GM19395 (cell line): ENCODE measurements at regions not wholly inside any gene's neighbourhood (a gene's known extent, or its start where the extent isn't known, plus 50 kb on each side); places are given as distances from the start of the nearest gene placed in this dataset.
A peak's percentile ranks its signal among the peaks of the same experiment; 100 is the strongest.

ENCODE experiments used
- ATAC-seq: cut with Tn5 transposase; IDR thresholded peaks from one replicate; pipeline ENCODE4 v1.9.1; 2021; ENCODE audit warnings: mild to moderate bottlenecking, moderate library complexity; ENCODE audit not compliant: unreplicated experiment

DNA sequence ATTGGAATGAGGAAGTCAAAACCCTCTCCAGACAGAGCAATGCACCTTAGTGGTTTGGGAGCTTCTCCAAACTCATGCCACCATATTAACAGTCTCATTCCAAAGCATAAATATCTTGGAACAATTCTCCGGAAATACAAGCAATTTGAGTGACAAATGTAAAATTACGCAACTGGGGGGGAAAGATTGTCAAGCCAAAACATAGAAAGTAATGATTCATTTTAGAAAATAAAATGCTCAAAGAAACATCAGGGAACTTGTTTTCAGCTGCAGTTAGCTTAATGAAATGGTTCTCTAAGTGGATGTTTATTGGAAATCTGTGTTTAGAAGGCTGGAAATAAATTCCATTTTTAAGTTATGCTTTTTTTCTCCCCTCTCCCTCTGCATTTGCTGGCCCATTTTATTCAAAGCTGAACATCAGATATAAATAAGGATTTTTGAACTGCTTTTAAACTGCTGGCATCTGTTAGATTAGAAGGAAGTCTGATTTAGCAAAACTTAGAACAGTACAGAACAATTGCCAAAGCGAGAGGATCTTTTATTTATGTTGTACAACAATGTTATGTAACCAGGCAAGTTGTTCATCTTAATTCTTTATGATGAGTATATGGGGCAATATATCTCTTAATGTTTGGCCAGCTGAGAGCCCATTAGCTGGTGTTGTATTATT lies 551.9 kb downstream of the PRELID2 start:
- ATAC-seq, result no peak

DNA sequence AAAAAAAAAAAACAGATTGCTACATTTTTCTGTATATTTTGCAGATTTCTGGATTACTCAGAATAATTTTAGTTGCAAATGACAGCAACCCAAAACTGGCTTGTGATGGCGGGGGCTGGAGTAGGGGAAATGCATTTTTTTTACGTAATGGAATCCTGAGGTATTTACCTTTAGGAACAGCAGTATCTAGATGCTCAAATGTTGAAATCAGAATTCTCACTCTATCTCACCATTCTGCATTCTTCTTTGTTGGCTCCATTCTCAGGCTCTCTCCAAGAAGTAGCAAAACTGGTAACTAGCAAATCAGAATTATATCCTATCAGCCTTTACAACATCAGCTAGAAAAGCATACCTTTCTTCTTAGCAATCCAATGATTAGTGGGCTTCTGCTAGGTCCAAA lies 554.3 kb downstream of the PRELID2 start:
- ATAC-seq, result no peak

DNA sequence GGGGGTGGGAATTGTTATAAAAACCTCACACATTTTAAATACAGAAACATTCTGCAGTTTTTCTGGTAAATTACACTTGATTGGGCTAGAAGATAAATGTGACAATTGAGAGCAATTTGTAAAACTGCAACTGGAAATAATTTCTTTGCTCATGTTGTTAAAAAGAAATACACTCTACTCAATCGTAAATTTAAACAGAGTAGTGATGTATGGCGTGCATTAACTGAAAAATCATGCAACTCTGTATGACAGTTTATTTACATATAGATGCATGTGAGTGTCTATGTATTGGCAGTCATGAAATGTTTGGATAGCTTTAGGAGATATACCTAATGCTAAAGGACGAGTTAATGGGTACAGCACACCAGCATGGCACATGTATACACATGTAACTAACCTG lies 554.9 kb downstream of the PRELID2 start:
- no peak for ATAC-seq

DNA sequence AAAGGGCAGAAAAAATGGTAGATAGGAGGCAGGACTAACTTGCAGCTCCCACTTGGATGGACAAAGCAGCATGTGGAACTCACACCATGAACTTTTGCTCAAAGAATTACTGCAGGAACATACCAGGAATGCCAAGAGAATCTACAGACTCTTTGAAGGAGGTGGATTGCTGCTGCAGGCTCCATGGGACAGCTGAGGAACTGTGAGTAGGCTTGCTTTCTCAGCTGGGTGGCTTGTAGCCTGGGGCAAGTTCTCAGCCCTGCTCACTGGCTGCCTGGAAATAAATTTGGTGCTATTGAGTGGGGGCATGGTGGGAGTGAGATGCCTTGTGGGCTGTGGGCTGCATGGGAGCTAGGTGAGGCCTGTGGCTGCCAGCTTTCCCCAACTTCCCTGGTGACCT lies 574.5 kb downstream of the PRELID2 start:
- no peak for ATAC-seq

DNA sequence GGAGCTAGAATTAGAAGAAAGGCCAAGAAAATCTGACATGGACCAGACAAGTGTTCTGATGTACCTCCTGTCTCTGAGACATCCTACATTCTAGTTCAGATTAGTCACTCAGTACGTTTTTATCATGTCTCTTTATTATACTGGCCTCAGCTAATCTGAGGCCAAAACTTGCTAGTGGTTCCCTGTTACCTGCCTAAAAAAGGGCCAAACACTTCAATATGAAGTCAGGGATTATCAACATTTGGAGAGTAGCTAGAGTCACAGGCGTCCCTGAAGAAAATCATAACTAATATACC lies 587.4 kb downstream of the PRELID2 start:
- no peak for ATAC-seq

DNA sequence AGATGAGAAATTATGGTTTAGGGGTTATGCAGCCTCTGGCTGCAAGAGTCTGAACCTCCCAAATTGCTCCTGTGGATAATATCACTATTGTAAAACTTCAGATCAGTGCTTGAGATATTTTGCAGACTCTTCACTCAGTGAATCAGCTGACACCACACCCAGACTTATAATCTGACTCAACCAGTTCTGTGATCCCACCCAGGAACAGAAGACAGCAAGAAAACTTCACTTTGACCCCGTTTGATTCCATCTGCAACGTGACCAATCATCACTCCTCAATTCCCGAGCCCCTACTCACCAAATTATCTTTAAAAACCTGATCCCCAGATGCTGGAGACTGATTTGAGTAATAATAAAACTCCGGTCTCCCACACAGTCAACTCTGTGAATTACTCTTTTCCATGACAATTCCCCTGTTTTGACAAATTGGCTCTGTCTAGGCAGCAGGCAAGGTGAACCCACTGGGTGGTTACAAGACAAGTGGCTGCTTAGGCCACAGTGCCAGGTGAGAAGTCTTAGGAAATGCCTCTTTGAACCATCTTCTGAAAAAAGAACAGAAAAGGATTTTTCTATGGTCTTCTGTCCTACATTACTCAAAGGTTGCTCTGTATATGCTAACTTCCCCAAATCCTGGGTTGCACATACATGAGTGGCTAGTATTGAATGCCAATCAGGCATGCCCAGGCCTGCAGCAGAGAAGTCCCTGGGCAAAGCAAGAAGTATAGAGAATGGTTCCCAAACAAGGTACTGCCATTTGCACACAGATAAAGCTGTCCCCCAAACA lies 588.0 kb downstream of the PRELID2 start:
- peak; percentile 53 for ATAC-seq

DNA sequence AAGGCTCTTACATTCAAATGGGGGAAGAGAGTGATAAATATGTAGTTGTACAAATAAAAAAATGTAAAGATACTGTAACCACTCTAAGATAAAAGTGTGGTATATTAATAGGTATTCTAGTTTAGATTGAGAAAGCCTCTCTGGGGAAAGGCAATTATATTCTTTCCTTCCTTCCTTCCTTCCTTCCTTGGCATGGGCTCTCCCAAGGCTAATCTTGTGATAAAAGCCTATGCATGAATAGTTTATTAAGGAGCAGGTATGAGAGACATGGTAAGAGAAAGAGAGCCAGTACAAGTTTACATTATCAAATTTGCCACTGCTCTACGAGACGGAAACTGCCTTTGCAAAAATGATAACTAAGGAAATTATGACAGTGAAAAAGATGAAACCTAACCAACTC lies 588.8 kb downstream of the PRELID2 start:
- ATAC-seq, result no peak

DNA sequence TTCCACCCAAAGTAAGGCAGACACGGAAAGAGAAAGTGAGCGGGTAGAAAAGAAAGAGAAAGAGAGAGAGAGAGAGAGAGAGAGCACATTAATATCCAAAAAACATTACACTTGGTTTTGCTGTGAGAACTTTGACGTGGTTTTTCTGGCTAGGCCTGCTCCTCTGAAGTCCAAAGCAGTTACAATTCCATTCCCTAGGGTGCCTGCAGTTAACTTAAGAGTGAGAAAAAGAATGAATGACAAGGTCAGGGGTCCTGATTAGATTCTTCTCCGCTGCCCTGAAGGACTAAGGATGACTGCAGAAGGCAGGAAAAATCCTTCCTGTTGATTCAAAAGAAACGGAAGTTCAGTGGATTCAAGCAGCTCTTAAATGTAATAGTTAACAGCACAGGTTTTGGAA lies 589.8 kb downstream of the PRELID2 start:
- ATAC-seq, result no peak

DNA sequence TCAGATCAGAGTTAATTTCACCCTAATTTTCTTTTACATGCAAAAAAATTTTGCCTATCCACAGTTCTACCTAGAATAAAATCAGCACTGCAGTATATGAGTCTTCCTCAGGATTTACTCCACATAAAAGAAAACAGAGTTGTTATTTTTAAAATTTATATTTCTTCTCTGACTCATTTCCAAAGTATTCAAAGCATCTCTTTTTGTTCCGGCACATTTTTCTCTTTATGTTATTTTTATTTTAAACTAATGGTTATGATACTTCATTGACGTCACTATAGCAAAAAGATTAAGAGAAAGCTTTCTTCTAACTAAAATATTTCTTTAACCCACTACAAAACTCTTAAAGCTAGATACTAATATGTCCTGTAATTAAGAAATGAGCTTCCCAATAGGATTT lies 590.4 kb downstream of the PRELID2 start:
- no peak for ATAC-seq

DNA sequence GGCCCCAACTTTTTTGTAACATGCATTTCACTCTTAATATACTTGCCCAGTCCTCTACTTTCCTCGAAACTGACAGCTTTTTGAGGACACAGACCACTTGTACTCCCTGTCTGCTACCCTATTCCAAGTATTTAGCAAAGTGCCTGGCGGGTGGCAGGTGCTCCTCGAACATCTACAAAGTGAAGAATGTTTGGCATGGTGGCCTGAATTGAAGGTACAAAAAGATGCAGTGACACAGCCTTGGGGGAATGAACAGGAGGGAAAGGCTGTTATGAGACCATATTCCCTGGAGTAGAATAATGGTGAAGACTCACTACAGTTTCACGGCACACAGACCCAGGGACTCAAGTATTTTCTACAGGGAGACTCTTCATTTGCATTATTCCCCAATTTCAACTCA lies 590.9 kb downstream of the PRELID2 start:
- ATAC-seq, result no peak

DNA sequence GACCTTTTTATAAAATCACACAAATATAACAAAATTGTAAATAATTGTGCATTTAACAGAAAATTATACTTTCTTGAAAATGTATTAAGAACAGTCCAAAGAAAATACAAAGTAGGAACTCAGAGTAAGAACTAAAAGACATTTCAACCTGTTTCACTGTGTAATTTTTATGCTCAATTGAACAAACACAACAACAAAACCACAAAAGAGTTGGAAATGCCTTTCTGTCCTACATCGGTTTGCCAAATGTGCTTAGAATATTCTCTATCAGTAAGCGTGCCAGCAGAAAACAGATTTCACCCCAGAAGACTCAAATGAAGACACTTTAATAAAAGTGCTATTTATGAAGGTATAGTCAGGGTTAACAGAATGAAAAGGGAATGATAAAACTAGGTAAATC lies 592.1 kb downstream of the PRELID2 start:
- ATAC-seq, result no peak

DNA sequence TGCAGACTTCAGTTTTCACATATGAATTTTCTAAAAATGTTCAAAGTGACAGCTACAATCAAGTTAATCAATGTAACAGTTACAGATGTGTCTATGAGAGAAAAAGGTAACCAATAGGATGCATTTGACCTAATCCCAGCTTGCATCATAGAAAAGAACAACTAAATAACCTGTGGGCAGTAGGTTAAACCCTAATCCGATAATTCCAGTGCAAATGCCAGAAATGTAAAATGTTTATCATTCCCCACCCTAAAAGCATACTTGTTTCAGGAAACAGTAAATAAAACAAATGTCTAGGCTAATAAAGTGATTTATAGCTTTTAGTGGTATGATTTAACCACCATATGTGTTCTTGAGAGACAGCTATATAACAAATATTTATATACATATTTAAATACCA lies 592.6 kb downstream of the PRELID2 start:
- ATAC-seq, result no peak

DNA sequence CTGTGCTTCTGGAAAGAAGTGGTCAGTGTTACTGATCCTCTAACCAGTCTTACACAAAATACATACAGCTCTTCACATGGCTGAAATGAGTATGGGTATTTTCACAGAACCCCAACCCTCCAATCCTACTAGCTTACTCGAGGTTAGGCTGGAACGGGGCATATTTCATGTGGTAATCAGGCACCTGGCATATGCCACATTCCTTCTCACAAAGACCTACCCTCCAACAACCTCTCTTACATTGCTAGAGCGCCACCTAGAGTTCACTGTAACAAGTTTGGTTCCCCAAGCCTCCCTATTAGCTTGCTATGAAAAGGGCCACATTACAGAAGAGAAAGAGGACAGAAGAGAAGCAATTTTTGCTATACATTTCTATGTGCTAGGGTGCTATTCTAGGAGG lies 597.3 kb downstream of the PRELID2 start:
- ATAC-seq, result peak; percentile 77

DNA sequence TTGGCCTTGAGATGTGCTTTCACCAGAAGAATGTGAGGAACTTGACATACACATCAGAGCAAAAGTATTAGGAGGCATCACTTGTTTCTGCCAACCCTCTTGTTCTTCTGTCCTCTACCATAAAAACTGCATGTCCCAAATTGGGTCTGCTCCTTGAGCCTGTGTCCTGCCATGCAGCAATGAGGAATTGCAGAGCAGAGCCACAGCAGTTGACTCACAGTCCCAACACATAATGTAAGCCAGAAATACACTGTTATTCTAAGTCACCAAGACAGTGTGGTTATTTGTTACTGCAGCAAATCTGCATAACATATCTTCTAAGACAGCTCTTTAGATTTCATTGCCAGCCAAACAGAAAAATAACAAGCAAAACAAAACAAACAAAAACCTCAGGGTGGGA lies 598.2 kb downstream of the PRELID2 start:
- no peak for ATAC-seq

DNA sequence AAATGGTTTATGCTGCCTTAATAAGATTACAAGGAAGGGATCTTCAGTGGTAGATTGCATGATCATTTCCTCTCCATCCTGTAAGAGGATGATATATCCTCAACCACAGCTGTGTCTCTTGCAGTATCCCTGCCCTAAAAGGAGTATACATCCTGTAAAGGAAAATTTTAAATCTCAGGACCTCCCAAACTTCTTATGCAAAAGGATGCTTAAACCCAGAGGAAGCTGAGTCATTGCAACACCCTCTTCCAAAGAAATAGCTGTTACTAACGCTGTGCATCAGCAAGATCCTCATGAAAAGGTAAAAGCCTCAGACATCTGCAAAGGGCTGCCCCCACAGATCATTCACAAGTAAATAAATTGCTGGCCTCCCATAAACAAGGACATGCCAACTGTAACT lies 599.0 kb downstream of the PRELID2 start:
- no peak for ATAC-seq

DNA sequence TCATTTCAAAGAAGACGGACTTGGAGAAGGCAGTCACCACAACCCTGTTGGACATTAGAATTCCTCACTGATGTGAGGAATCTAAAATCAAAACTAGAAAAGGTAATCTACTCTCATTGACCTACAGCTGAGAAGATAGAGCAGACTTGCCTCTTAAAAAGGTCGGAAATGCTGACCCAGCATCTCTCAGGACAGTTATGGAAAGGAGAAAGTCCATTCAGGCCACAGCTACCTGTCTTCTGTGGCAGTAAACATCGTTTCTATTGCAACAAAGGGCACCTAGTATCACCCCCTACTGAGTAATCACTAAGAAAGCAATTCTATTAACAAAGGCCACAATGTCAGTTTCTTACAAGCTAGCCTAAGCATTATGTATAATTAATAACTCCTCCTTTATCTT lies 601.7 kb downstream of the PRELID2 start:
- ATAC-seq, result no peak

DNA sequence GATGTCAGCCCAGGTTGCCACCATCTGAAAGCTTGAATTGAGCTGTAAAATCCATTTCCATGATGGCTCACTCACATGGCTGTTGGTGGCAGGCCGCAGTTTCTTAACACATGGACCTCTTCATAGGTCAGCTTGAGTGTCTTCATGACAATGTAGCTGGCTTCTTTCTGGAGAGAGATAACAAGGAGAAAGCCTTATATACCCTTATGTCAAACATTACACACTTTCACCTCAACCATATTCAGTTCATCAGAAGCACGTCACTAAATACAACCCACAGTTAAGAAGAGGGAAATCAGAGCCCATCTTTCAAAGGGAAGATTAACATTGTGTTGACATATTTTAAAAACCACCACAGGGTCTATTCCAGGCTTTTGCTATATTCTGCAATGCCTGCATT lies 604.4 kb downstream of the PRELID2 start:
- no peak for ATAC-seq

DNA sequence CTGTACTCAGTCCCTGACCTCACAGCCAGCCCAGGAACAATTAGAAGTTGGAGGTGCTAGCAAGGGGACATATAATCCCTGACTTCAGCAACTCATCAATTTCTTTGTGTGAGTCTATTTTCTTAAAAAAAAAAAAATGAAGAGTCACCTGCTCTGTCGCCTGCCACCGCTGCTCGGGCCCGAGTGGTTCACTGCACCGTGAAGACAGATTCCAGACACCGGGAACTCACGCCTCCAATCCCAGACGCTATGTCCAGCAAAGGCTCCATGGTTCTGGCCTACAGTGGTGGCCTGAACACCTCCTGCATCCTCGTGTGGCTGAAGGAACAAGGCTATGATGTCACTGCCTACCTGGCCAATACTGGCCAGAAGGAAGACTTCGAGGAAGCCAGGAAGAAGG lies 606.6 kb downstream of the PRELID2 start:
- no peak for ATAC-seq

DNA sequence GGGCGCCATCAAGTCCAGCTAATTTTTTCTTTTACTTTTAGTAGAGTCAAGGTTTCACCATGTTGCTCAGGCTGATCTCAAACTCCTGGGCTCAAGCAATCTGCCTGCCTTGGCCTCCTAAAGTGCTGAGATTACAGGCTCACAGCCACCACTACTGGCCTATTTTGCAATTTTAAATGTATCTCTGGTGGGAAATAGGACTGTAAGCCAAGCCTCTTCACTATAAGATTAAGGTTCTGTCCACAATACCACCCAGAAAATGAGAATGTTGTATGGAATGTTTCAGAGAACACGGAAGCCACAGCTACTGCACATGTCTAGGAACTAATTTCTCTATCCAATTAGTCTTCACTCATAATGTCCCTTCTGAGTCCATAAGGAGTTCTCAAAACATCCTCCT lies 607.3 kb downstream of the PRELID2 start:
- ATAC-seq, result no peak

DNA sequence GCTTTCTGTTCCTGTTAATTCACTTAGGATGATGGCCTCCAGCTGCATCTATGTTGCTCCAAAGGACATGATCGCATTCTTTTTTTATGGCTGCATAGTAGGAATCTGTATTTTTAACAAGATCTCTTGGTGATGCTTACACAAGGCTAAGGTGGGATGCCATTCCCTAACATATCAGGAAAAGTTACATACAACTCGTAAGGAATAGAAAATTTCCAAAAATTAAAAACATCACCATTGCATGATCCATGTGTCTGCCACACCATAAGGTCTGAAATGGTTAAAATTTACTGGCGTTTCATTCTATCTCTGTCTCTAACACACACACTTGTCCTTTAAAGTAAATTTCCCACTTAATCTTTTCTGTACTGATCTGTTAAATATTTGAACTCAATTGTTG lies 608.4 kb downstream of the PRELID2 start:
- no peak for ATAC-seq

DNA sequence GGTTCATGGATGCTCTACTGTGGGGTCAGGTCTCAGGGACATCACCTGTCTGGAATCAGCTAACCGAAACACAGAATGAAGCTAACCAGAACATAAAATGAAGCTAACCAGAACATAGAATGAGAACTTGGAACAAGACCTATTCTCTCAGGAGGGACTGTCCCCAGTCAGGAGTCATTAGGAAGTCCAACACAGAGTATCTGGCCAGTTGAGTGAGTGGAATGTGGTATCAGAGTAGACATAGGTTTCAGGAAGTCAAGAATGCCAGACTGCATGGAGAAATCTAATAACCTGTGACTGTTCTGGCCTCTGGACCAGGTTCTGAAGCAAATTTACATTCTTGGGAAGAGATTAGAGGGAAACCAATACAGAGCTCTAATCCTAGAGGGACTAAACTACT lies 609.6 kb downstream of the PRELID2 start:
- no peak for ATAC-seq

DNA sequence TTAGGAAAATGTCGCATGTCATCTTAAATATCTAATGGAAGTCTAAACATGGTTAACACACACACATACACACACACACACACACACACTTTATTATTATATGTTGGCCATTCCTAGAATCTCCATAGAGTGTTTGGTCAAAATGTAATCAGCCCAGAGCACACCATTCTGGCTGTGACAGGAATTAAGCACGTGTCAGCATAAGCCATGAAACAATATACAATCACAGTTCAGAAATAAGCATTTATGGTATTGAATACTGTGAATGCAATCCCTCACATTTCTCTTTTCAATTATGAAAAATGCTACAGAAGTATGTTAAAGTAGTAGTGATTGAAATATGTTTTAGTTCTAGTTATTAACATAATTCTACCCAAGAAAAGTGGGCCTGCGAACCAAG lies 611.6 kb downstream of the PRELID2 start:
- ATAC-seq, result no peak

DNA sequence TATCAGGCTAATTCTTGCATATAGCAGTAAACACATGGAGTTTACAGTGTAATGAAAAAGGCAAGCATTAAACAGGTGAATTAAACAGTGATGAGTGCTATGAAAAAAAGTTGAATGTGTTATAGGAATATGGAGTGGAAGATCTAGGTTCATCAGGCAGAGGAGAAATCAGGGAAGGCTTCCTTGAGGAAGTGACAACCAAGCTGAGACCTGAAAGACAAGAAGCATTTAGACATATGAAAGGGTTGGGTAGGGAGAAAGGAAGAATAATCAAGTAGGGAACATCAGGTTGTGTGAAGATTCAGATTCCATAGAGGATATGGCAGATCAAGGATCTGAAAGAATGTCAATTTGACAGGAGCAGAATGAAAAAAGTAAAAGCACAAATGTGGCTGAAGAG lies 612.5 kb downstream of the PRELID2 start:
- no peak for ATAC-seq
